ENCODE measurements at regions not wholly inside any gene's neighbourhood (a gene's known extent, or its start where the extent isn't known, plus 50 kb on each side); places are given as distances from the start of the nearest gene placed in this dataset.
"Not testable (repeated sequence)": the region's sequence is repeated elsewhere in the genome, so short reads cannot be mapped to it uniquely, and the experiment has no call there.

GRCh38 chr3:163513149-163513657, 1565.1 kb downstream of the SI start:
- DNase-seq: no peak

GRCh38 chr3:163508206-163508605, 1570.1 kb downstream of the SI start:
- no peak for DNase-seq

- no peak for DNase-seq
Measured at GRCh38 chr3:163504974-163505373, 1573.3 kb downstream of the SI start.

- not testable (repeated sequence) for DNase-seq
Measured at GRCh38 chr3:163499736-163500219, 1578.5 kb downstream of the SI start.

GRCh38 chr3:163498842-163499735, 1579.2 kb downstream of the SI start:
- DNase-seq: not testable (repeated sequence)

GRCh38 chr3:163491714-163492113, 1586.6 kb downstream of the SI start:
- no peak for DNase-seq

GRCh38 chr3:163490119-163490518, 1588.2 kb downstream of the SI start:
- peak; percentile 11 to 42 for DNase-seq

GRCh38 chr3:163482695-163483094, 1595.6 kb downstream of the SI start:
- DNase-seq: no peak

GRCh38 chr3:163481738-163482137, 1596.6 kb downstream of the SI start:
- DNase-seq: no peak

- peak in 1 of 2 experiments; percentile 33 for DNase-seq
Measured at GRCh38 chr3:163476179-163476578, 1602.1 kb downstream of the SI start.

GRCh38 chr3:163474766-163475165, 1603.5 kb downstream of the SI start:
- DNase-seq: no peak

GRCh38 chr3:163468531-163469335, 1609.6 kb downstream of the SI start:
- no peak for DNase-seq

- no peak for DNase-seq
Measured at GRCh38 chr3:163462446-163462845, 1615.8 kb downstream of the SI start.

GRCh38 chr3:163450698-163451097, 1627.6 kb downstream of the SI start:
- DNase-seq: no peak

GRCh38 chr3:163438760-163439159, 1639.5 kb downstream of the SI start:
- no peak for DNase-seq

GRCh38 chr3:163422671-163423070, 1655.6 kb downstream of the SI start:
- DNase-seq: no peak

- no peak for DNase-seq
Measured at GRCh38 chr3:163391407-163392181, 1686.7 kb downstream of the SI start.

GRCh38 chr3:163384383-163384782, 1693.9 kb downstream of the SI start:
- no peak for DNase-seq

- DNase-seq: no peak
Measured at GRCh38 chr3:163382183-163382582, 1696.1 kb downstream of the SI start.

GRCh38 chr3:163368168-163368567, 1710.1 kb downstream of the SI start:
- no peak for DNase-seq

- no peak for DNase-seq
Measured at GRCh38 chr3:163364717-163365116, 1713.6 kb downstream of the SI start.

- DNase-seq: no peak
Measured at GRCh38 chr3:163362151-163362550, 1716.1 kb downstream of the SI start.

All from SW 1271 (cell line).